ENCODE measurements at regions not wholly inside any gene's neighbourhood (a gene's known extent, or its start where the extent isn't known, plus 50 kb on each side); places are given as distances from the start of the nearest gene placed in this dataset.

DNA sequence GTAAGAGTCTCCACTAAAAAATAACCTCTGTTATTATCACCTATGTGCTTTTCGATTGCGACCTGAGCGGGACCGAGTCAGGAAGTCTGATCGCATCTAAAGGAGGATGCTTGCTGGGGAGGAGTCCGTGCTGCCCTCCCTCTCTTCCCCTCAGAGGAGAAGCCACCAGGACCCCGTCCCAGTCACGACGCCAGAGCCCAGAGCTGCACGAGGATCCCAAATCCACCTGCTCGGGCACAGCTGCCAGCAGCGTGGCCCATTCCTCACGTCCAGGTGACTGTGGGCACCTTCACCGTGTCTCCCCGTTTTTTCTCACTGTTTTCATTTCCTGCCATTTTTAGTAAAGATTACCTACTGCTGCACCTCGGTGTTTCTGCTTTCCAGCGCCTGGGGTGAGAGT lies 390.3 kb downstream of the BRD1 start (continued):
- TF ChIP-seq, protein P1, sequence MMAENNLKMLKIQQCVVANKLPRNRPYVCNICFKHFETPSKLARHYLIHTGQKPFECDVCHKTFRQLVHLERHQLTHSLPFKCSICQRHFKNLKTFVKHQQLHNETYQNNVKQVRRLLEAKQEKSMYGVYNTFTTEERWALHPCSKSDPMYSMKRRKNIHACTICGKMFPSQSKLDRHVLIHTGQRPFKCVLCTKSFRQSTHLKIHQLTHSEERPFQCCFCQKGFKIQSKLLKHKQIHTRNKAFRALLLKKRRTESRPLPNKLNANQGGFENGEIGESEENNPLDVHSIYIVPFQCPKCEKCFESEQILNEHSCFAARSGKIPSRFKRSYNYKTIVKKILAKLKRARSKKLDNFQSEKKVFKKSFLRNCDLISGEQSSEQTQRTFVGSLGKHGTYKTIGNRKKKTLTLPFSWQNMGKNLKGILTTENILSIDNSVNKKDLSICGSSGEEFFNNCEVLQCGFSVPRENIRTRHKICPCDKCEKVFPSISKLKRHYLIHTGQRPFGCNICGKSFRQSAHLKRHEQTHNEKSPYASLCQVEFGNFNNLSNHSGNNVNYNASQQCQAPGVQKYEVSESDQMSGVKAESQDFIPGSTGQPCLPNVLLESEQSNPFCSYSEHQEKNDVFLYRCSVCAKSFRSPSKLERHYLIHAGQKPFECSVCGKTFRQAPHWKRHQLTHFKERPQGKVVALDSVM (CRISPR knock-in tag; IDR thresholded peaks at IDR 0.05), result no peak
- TF ChIP-seq AKAP8 (CRISPR knock-in tag; IDR thresholded peaks at IDR 0.05), result no peak

DNA sequence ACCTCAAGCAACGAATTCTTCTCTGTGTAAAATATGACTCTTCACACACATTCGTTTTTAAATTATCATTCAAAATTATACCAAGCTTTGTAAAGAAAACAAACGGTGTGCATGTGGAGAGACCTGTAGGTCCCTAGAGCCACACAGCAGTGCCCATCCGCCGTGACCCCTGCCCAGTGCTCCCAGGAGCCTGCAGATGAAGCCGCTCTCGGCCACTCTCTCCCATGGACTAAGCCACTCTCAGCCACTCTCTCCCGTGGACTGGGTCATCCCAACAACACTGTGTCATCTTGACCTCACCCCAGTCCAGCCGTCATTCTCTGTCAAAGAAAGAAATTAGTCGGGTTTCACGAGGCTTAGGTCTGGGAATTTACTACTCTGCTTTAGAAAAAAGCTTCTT lies 391.6 kb downstream of the BRD1 start:
- Histone ChIP-seq H3K4me2 (ENCODE audit: low read depth, low read length) (no peak overlapping the region), H3K9ac (ENCODE audit: insufficient read depth, low read depth, low read length) (no peak overlapping the region), H4K20me1 (ENCODE audit: insufficient read depth, low read length) (peaks cover 3% of the 10 kb centered on the region; the same call in 1 of the 2 replicates), H3K4me3 (replicated peaks in 1 of 3; ENCODE audit: insufficient read depth in 1 of 3, low read depth in 2 of 3, low read length in 3 of 3) (no peak overlapping the region), H3K79me2 (ENCODE audit: insufficient read depth, low read length) (no peaks in the 10 kb centered on the region), H2AFZ (ENCODE audit: low read length) (no peak overlapping the region), H3K27ac (ENCODE audit: extremely low read length, insufficient read depth, low read length) (no peak overlapping the region), H3K9me3 (ENCODE audit: low read length) (no peaks in the 10 kb centered on the region), H3K27me3 (ENCODE audit: control insufficient read depth in 1 of 2, insufficient read depth in 2 of 2, low read length in 2 of 2) (peaks cover 4 to 64% of the 10 kb centered on the region in 2 experiments), H3K4me1 (ENCODE audit: insufficient read depth, low read length) (no peaks in the 10 kb centered on the region), H3K36me3 (replicated peaks in 1 of 2; ENCODE audit: control insufficient read depth in 1 of 2, insufficient read depth in 2 of 2, low read length in 2 of 2) (no peaks in the 10 kb centered on the region)
- no peak for ATAC-seq
- WGBS (ENCODE audit: low lambda C conversion rate), result 21% methylated on average over 10 of the region's 11 CpGs
- ChIA-PET POLR2A (no interaction called here), CTCF (ENCODE audit: low intra/inter-chr PET ratio, low total read pairs) (no interaction called here)
- no peak for DNase-seq (ENCODE audit: low spot score)
- TF ChIP-seq HHEX (CRISPR knock-in tag; IDR thresholded peaks at IDR 0.05) (no peak), CAMTA2 (CRISPR knock-in tag; IDR thresholded peaks at IDR 0.05; ENCODE audit: borderline replicate concordance) (no peak), ZNF790 (CRISPR knock-in tag; IDR thresholded peaks at IDR 0.05; ENCODE audit: borderline replicate concordance) (no peak), NR2F2 (IDR thresholded peaks at IDR 0.05; ENCODE audit: borderline replicate concordance, low read depth) (no peak), ZNF234 (CRISPR knock-in tag; conservative IDR thresholded peaks at IDR 0.05) (no peak), TCF12 (IDR thresholded peaks at IDR 0.05) (no peak), TCF12 (CRISPR knock-in tag; IDR thresholded peaks at IDR 0.05) (no peak), ZSCAN31 (CRISPR knock-in tag; IDR thresholded peaks at IDR 0.05; ENCODE audit: low read depth) (no peak), ZNF530 (CRISPR knock-in tag; IDR thresholded peaks at IDR 0.05; ENCODE audit: low read depth) (no peak), ZFP36 (IDR thresholded peaks at IDR 0.05; ENCODE audit: borderline replicate concordance, low read depth, low read length, partially characterized antibody) (no peak), ZNF788 (CRISPR knock-in tag; IDR thresholded peaks at IDR 0.05; ENCODE audit: borderline replicate concordance) (no peak), HNF4G (IDR thresholded peaks at IDR 0.05; ENCODE audit: borderline replicate concordance, low read depth, low read length) (no peak), HNF4G (CRISPR knock-in tag; IDR thresholded peaks at IDR 0.05; ENCODE audit: borderline replicate concordance, low read depth) (no peak), ZFP1 (CRISPR knock-in tag; IDR thresholded peaks at IDR 0.05) (no peak), HNF4A (CRISPR knock-in tag; IDR thresholded peaks at IDR 0.05) (no peak), NR1H2 (CRISPR knock-in tag; IDR thresholded peaks at IDR 0.05; ENCODE audit: borderline replicate concordance, low read depth) (no peak), KLF13 (CRISPR knock-in tag; IDR thresholded peaks at IDR 0.05) (no peak)
- TF ChIP-seq, protein P2, sequence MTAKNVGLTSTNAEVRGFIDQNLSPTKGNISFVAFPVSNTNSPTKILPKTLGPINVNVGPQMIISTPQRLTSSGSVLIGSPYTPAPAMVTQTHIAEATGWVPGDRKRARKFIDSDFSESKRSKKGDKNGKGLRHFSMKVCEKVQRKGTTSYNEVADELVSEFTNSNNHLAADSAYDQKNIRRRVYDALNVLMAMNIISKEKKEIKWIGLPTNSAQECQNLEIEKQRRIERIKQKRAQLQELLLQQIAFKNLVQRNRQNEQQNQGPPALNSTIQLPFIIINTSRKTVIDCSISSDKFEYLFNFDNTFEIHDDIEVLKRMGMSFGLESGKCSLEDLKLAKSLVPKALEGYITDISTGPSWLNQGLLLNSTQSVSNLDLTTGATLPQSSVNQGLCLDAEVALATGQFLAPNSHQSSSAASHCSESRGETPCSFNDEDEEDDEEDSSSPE (CRISPR knock-in tag; IDR thresholded peaks at IDR 0.05), result no peak
- TF ChIP-seq, protein P3, sequence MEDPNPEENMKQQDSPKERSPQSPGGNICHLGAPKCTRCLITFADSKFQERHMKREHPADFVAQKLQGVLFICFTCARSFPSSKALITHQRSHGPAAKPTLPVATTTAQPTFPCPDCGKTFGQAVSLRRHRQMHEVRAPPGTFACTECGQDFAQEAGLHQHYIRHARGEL (CRISPR knock-in tag; IDR thresholded peaks at IDR 0.05), result no peak
- FAIRE-seq, result no peak
- in situ Hi-C loops (cut with HindIII; ENCODE audit: extremely low pct_ligation_motif_present, low pct_unique_long_range_greater_than_20kb), result no loop called here
- no TSS peak for BruUV-seq (replicated peaks)
- intact Hi-C loops (cut with micrococcal nuclease; ENCODE audit: unreplicated experiment), result loop anchor here (10.0 kb wide), 1 partner anchor 289 kb away; no protein-coding TSS in a partner anchor

Data from HepG2 (cell line).